GM12891 (cell line): ENCODE measurements at regions not wholly inside any gene's neighbourhood (a gene's known extent, or its start where the extent isn't known, plus 50 kb on each side); places are given as distances from the start of the nearest gene placed in this dataset.

Experiments
- POLR2A ChIP-seq: IDR thresholded peaks from 2 replicates; pipeline ENCODE4 v1.6.1; 2011; ENCODE audit warnings: low read depth, low read length, control low read depth
- POLR2AphosphoS5 ChIP-seq: IDR thresholded peaks from 2 replicates; pipeline ENCODE4 v1.6.1; 2011; ENCODE audit warnings: low read depth, low read length, control low read depth
- TAF1 ChIP-seq: IDR thresholded peaks from 2 replicates; pipeline ENCODE4 v1.6.1; 2011; ENCODE audit warnings: low read depth, low read length, control low read depth

DNA sequence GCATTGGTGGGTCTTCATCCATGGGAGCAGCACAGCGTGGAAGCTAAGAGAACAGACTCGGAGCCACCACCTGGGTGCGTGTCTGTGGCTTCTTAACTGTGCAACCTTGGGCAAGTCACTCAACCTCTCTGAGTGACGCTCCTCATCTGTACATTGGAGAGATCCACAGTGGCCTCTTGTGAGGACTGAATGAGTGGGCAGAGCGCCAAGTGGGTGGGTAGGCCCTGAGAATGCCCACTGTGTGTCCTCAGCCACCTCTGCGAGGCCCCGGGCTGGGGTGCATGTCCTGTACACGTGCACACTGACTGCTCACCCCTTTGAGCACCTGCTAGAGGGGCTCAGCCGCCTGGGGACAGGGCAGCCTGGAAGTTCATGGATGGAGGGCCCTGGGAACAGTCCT lies 99.6 kb upstream of the PRR23E start:
- TF ChIP-seq POLR2A (no peak), POLR2AphosphoS5 (no peak), TAF1 (no peak)
